ENCODE measurements at regions not wholly inside any gene's neighbourhood (a gene's known extent, or its start where the extent isn't known, plus 50 kb on each side); places are given as distances from the start of the nearest gene placed in this dataset.

GRCh38 chr7:96508371-96508770 is 186.5 kb upstream of the SLC25A13 start:
- TF ChIP-seq CTCF (conservative IDR thresholded peaks at IDR 0.05 in 1 of 2, IDR thresholded peaks at IDR 0.05 in 1 of 2; ENCODE audit: extremely low read depth in 1 of 2, insufficient read depth in 1 of 2, low read depth in 1 of 2, low read length in 2 of 2) (no peak), EZH2 (IDR thresholded peaks at IDR 0.05; ENCODE audit: borderline replicate concordance, low read length) (no peak)
